Testis (tissue), 2 donors: ENCODE measurements at regions not wholly inside any gene's neighbourhood (a gene's known extent, or its start where the extent isn't known, plus 50 kb on each side); places are given as distances from the start of the nearest gene placed in this dataset.

Experiments used
- DNase-seq: peaks from one replicate; pipeline ENCODE4 v3.0.0-alpha.2; 2019
- H3K27ac ChIP-seq, 2 donors: fragments of 200-600 bp; sonication (generic); one replicate each; pipeline ENCODE4 v1.5.1; 2019
- H3K27me3 ChIP-seq: fragments of 200-600 bp; sonication (generic); one replicate; pipeline ENCODE4 v1.5.1; 2019
- H3K36me3 ChIP-seq: fragments of 200-600 bp; sonication (generic); one replicate; pipeline ENCODE4 v1.5.1; 2017; ENCODE audit warnings: low read depth; ENCODE audit errors: missing control alignments
- H3K4me1 ChIP-seq: fragments of 200-600 bp; sonication (generic); one replicate; pipeline ENCODE4 v1.5.1; 2019
- H3K4me3 ChIP-seq, 2 donors: fragments of 200-600 bp; sonication (generic); one replicate each; pipeline ENCODE4 v1.5.1; 2017 to 2019
- H3K9me3 ChIP-seq: fragments of 200-600 bp; sonication (generic); one replicate; pipeline ENCODE4 v1.5.1; 2017
- POLR2A ChIP-seq: fragments of 450-650 bp; IDR thresholded peaks from one replicate; pipeline ENCODE4 v1.6.1; 2017; ENCODE audit warnings: antibody characterized with exemption, mild to moderate bottlenecking, moderate library complexity
- WGBS, 2 donors: methylation state at CpG; one replicate each; pipeline ENCODE4 v1.1.5; 2018; 5-methylcytosine and 5-hydroxymethylcytosine counted together
- intact Hi-C: fragments of 100-400 bp; cut with DNase I; formaldehyde crosslinking; loops from one replicate; pipeline ENCODE4 v1.15.1; 2023; ENCODE audit warnings: low total_unique reads
- TF ChIP-seq, protein P1 (sequence below), 3 experiments: fragments of 450-650 bp in 2 of 3; fragments of 200-600 bp in 1 of 3; sonication (generic) in 1 of 3; IDR thresholded peaks; one replicate each; pipeline ENCODE4 v1.5.1; 2016 to 2019; ENCODE audit warnings: antibody characterized with exemption in 3 of 3, mild to moderate bottlenecking in 2 of 3, moderate library complexity in 1 of 3

DNA sequence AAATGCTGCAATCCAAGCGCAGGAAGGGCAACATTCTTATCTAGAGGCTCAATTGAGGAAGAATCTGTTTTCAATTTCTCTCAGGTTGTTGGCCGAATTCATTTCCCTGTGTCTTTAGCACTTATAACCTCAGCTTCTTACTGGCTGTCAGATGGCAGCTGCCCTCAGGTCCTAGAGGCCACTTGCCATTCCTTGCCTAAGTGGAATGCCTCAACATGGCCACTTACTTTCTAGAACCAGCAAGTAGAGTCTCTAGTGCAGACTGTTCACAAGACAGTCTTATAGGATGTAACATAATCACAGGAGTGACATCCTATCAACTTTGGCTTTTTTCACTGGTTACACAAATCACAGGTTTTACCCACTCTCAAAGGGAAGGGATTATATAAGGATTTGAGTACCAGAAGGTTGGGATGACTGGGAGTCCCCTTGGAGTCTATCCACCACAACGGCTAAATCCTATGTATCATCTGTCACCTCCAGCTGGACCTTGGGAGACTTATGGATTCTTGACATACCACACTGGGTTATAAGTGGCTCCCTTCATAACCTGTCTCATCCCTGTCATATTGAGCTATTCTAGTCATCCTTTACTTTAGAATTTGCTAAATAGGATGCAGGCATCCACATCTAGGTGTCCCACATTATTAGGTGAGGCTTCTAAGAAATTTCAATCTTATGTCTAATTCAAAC lies 297.9 kb upstream of the CTSO start:
- no peak for DNase-seq
- H3K4me3 ChIP-seq, result no peak overlapping the region
- no peaks in the 10 kb centered on the region for H3K27me3 ChIP-seq
- no peaks in the 10 kb centered on the region for H3K4me1 ChIP-seq
- no peaks in the 10 kb centered on the region for H3K9me3 ChIP-seq
- TF ChIP-seq, protein P1, sequence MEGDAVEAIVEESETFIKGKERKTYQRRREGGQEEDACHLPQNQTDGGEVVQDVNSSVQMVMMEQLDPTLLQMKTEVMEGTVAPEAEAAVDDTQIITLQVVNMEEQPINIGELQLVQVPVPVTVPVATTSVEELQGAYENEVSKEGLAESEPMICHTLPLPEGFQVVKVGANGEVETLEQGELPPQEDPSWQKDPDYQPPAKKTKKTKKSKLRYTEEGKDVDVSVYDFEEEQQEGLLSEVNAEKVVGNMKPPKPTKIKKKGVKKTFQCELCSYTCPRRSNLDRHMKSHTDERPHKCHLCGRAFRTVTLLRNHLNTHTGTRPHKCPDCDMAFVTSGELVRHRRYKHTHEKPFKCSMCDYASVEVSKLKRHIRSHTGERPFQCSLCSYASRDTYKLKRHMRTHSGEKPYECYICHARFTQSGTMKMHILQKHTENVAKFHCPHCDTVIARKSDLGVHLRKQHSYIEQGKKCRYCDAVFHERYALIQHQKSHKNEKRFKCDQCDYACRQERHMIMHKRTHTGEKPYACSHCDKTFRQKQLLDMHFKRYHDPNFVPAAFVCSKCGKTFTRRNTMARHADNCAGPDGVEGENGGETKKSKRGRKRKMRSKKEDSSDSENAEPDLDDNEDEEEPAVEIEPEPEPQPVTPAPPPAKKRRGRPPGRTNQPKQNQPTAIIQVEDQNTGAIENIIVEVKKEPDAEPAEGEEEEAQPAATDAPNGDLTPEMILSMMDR (IDR thresholded peaks at IDR 0.05), result no peak
- no peak for TF ChIP-seq POLR2A
- no peak overlapping the region for H3K27ac ChIP-seq
- 85 to 93% methylated on average over 3 of the region's 3 CpGs for WGBS, 2 donors
- intact Hi-C loops, result no loop called here
- no peaks in the 10 kb centered on the region for H3K36me3 ChIP-seq

DNA sequence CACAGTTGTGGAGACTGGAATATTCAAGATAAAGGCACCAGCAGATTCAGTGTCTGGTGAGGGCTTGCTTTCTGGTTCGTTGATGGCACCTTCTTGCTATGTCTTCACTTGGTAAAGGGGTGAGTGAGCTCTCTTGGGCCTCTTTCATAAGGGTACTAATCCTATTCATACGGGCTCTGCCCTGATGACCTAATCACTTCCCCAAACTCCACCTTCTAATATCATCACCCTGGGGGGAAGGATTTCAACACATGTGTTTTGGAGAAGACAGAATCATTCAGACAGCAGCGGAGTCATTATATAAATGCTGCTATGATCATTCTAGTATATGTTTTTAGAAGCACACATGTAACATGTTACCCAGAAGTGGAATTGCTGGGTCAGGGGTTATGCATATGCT lies 295.3 kb upstream of the CTSO start:
- Histone ChIP-seq H3K4me1 (no peaks in the 10 kb centered on the region), H3K27me3 (no peaks in the 10 kb centered on the region), H3K36me3 (no peaks in the 10 kb centered on the region), H3K27ac (no peak overlapping the region), H3K4me3 (no peak overlapping the region), H3K9me3 (no peaks in the 10 kb centered on the region)
- no peak for DNase-seq
- whole genome bisulfite sequencing, 2 donors, result 89 to 97% methylated on average over 3 of the region's 3 CpGs
- intact Hi-C loops, result no loop called here
- TF ChIP-seq, protein P1 (IDR thresholded peaks at IDR 0.05), result no peak
- TF ChIP-seq POLR2A, result no peak

DNA sequence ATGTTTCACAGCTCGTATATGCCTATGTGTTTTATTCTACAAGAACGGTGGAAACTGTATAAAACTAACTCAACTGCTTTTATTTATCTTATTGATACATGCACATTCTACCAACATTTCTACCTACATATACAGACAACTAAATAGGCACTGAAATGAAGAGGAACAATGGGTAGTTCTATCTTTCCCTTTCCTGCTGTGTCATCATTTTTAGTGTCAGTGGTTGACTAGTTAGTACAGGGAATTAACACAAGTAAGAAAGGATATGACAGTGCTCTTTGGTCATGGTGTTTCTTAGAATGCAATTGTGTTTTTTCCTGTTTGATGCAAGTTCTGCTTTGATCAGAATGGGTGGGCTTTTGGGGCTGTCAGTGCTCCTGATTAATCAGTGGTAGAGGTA lies 293.8 kb upstream of the CTSO start:
- intact Hi-C loops, result no loop called here
- TF ChIP-seq, protein P1 (IDR thresholded peaks at IDR 0.05), result no peak
- TF ChIP-seq POLR2A, result no peak
- no peaks in the 10 kb centered on the region for H3K9me3 ChIP-seq
- H3K4me3 ChIP-seq, result no peak overlapping the region
- DNase-seq, result no peak
- 42 to 45% methylated on average over 2 of the region's 2 CpGs for WGBS, 2 donors
- H3K27ac ChIP-seq, result no peak overlapping the region
- no peaks in the 10 kb centered on the region for H3K27me3 ChIP-seq
- no peaks in the 10 kb centered on the region for H3K36me3 ChIP-seq
- no peaks in the 10 kb centered on the region for H3K4me1 ChIP-seq

DNA sequence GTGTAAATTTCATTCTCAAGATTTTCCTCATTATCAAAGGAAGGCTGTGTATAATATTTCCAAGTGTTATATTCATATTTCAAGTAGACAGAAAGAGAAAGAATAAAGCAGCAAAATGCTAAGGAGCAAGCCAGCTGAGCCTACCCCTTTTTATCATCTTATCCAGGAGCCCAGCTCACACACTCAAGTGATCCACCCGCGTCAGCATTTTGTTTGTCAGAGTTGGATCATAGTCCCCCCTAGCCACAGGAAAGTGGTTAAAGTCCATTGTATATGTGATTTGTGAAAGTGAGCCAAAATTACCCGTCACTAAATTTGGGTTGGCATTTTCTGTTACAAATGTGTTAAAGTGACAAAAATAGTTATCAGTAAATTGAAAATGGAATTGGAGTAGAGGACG lies 289.3 kb upstream of the CTSO start:
- DNase-seq, result no peak
- H3K36me3 ChIP-seq, result no peaks in the 10 kb centered on the region
- 93 to 94% methylated on average over 4 of the region's 4 CpGs for WGBS, 2 donors
- intact Hi-C loops, result no loop called here
- H3K4me1 ChIP-seq, result no peaks in the 10 kb centered on the region
- no peak overlapping the region for H3K27ac ChIP-seq
- no peaks in the 10 kb centered on the region for H3K9me3 ChIP-seq
- H3K27me3 ChIP-seq, result no peaks in the 10 kb centered on the region
- no peak overlapping the region for H3K4me3 ChIP-seq
- TF ChIP-seq POLR2A, result no peak
- TF ChIP-seq, protein P1 (IDR thresholded peaks at IDR 0.05), result no peak

DNA sequence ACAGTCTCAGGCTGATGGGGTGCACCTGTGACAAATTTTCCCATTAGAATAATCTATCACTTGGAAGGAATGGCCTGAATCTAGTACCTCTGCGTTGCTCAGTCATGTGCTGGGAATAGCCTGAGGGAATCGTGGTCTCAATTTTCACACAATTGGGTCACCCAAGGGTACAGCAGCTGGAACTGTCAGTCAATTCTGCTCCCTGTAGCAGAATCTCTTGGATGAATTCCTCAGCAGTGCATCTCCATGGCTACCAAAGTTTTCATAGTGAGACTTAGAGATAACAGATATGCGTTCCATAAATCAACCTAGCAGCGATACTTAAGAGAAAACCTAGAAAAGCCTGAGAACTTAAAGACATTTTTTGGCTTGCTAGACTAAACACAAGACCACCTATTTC lies 288.7 kb upstream of the CTSO start:
- Histone ChIP-seq H3K36me3 (no peaks in the 10 kb centered on the region), H3K9me3 (no peaks in the 10 kb centered on the region), H3K27ac (no peak overlapping the region), H3K27me3 (no peaks in the 10 kb centered on the region), H3K4me1 (no peaks in the 10 kb centered on the region), H3K4me3 (no peak overlapping the region)
- intact Hi-C loops, result no loop called here
- WGBS, 2 donors, result 67 to 70% methylated on average over 4 of the region's 4 CpGs
- no peak for DNase-seq
- TF ChIP-seq, protein P1 (IDR thresholded peaks at IDR 0.05), result no peak
- no peak for TF ChIP-seq POLR2A
